GM12873 (cell line): ENCODE measurements at regions not wholly inside any gene's neighbourhood (a gene's known extent, or its start where the extent isn't known, plus 50 kb on each side); places are given as distances from the start of the nearest gene placed in this dataset.

Experiments used
- CTCF ChIP-seq: IDR thresholded peaks from 2 replicates; pipeline ENCODE4 v1.5.1; 2012; ENCODE audit warnings: low read depth, mild to moderate bottlenecking, moderate library complexity, low read length, control low read depth; ENCODE audit not compliant: insufficient read depth; ENCODE audit errors: missing control alignments

- TF ChIP-seq CTCF: no peak
Measured at GRCh38 chr17:53016085-53016484, 806.6 kb upstream of the KIF2B start.

- no peak for TF ChIP-seq CTCF
Measured at GRCh38 chr17:53012364-53012763, 810.4 kb upstream of the KIF2B start.

- TF ChIP-seq CTCF: no peak
Measured at GRCh38 chr17:53006006-53006405, 816.7 kb upstream of the KIF2B start.

- TF ChIP-seq CTCF: no peak
Measured at GRCh38 chr17:53004902-53005301, 817.8 kb upstream of the KIF2B start.

GRCh38 chr17:52995881-52996280 lies 826.8 kb upstream of the KIF2B start:
- TF ChIP-seq CTCF: no peak

GRCh38 chr17:52995147-52995546 lies 827.6 kb upstream of the KIF2B start:
- TF ChIP-seq CTCF: no peak

- TF ChIP-seq CTCF: no peak
Measured at GRCh38 chr17:52986056-52986662, 827.6 kb upstream of the CA10 start.
